ENCODE measurements at regions not wholly inside any gene's neighbourhood (a gene's known extent, or its start where the extent isn't known, plus 50 kb on each side); places are given as distances from the start of the nearest gene placed in this dataset.
"Not testable (repeated sequence)": the region's sequence is repeated elsewhere in the genome, so short reads cannot be mapped to it uniquely, and the experiment has no call there.

- Mint-ChIP-seq H3K27me3 (ENCODE audit: insufficient read depth, unreplicated experiment) (peaks cover 42% of the 10 kb centered on the region), H3K4me3 (ENCODE audit: unreplicated experiment) (no peak overlapping the region), H3K27ac (ENCODE audit: low read depth, unreplicated experiment) (no peak overlapping the region), H3K36me3 (ENCODE audit: insufficient read depth, unreplicated experiment) (no peaks in the 10 kb centered on the region), H3K4me1 (ENCODE audit: insufficient read depth, unreplicated experiment) (peaks cover 7% of the 10 kb centered on the region), H3K9me3 (ENCODE audit: unreplicated experiment) (no peaks in the 10 kb centered on the region)
- peak; percentile 59 for TF ChIP-seq CTCF (IDR thresholded peaks at IDR 0.05; ENCODE audit: unreplicated experiment)
- intact Hi-C loops (cut with micrococcal nuclease), result loop anchor here (1.0 to 5.0 kb wide), 3 partner anchors 58 to 228 kb away; no protein-coding TSS in a partner anchor
- ChIA-PET CTCF (interaction anchor here (1.1 to 1.5 kb wide), 3 partner anchors 38 to 234 kb away, joined by 3 to 5 read pairs (median 4); no protein-coding TSS in a partner anchor), POLR2A (no interaction called here)
- no TSS peak for BruUV-seq (replicated peaks)
- DNase-seq (ENCODE audit: unreplicated experiment), result peak; percentile 55
Observed at GRCh38 chr13:46492946-46493345, 60.0 kb upstream of the LRCH1 start.

- intact Hi-C loops (cut with micrococcal nuclease), result loop anchor here (2.0 to 5.0 kb wide), 2 partner anchors 59 to 131 kb away; no protein-coding TSS in a partner anchor
- H3K27me3 Mint-ChIP-seq (ENCODE audit: insufficient read depth, unreplicated experiment), result peaks cover 47% of the 10 kb centered on the region
- no peak overlapping the region for H3K27ac Mint-ChIP-seq (ENCODE audit: low read depth, unreplicated experiment)
- POLR2A ChIA-PET, result no interaction called here
- CTCF ChIA-PET, result interaction anchor here (0.7 to 2.0 kb wide), 6 partner anchors 58 to 245 kb away, joined by 3 to 9 read pairs (median 4); no protein-coding TSS in a partner anchor
- peaks cover 7% of the 10 kb centered on the region for H3K4me1 Mint-ChIP-seq (ENCODE audit: insufficient read depth, unreplicated experiment)
- H3K4me3 Mint-ChIP-seq (ENCODE audit: unreplicated experiment), result no peak overlapping the region
- TF ChIP-seq CTCF (IDR thresholded peaks at IDR 0.05; ENCODE audit: unreplicated experiment), result no peak
- H3K9me3 Mint-ChIP-seq (ENCODE audit: unreplicated experiment), result no peaks in the 10 kb centered on the region
- DNase-seq (ENCODE audit: unreplicated experiment), result peak; percentile 28
- H3K36me3 Mint-ChIP-seq (ENCODE audit: insufficient read depth, unreplicated experiment), result no peaks in the 10 kb centered on the region
- BruUV-seq (replicated peaks), result no TSS peak
Observed at GRCh38 chr13:46491641-46492040, 61.3 kb upstream of the LRCH1 start.

- BruUV-seq (replicated peaks); H3K4me1 Mint-ChIP-seq (ENCODE audit: insufficient read depth, unreplicated experiment); H3K9me3 Mint-ChIP-seq (ENCODE audit: unreplicated experiment); H3K4me3 Mint-ChIP-seq (ENCODE audit: unreplicated experiment); H3K36me3 Mint-ChIP-seq (ENCODE audit: insufficient read depth, unreplicated experiment); POLR2A ChIA-PET; DNase-seq (ENCODE audit: unreplicated experiment): not testable (repeated sequence)
- CTCF ChIA-PET, result interaction anchor here (0.6 to 2.0 kb wide), 6 partner anchors 59 to 246 kb away, joined by 3 to 10 read pairs (median 4); no protein-coding TSS in a partner anchor
- H3K27me3 Mint-ChIP-seq (ENCODE audit: insufficient read depth, unreplicated experiment), result peaks cover 47% of the 10 kb centered on the region
- H3K27ac Mint-ChIP-seq (ENCODE audit: low read depth, unreplicated experiment), result peak overlapping the region; percentile 13
- intact Hi-C loops (cut with micrococcal nuclease), result loop anchor here (5.0 kb wide), 1 partner anchor 132 kb away; no protein-coding TSS in a partner anchor
Observed at GRCh38 chr13:46490713-46491112, 62.3 kb upstream of the LRCH1 start.

GRCh38 chr13:46490129-46490528 is 62.8 kb upstream of the LRCH1 start:
- H3K4me3 Mint-ChIP-seq (ENCODE audit: unreplicated experiment), result no peak overlapping the region
- ChIA-PET CTCF (interaction anchor here (0.6 to 2.0 kb wide), 4 partner anchors 61 to 233 kb away, joined by 3 to 10 read pairs (median 8); no protein-coding TSS in a partner anchor), POLR2A (interaction anchor here (0.6 to 0.7 kb wide), 2 partner anchors 226 to 234 kb away, joined by 3 to 4 read pairs; no protein-coding TSS in a partner anchor)
- H3K27me3 Mint-ChIP-seq (ENCODE audit: insufficient read depth, unreplicated experiment), result peaks cover 47% of the 10 kb centered on the region
- DNase-seq (ENCODE audit: unreplicated experiment), result no peak
- no peaks in the 10 kb centered on the region for H3K36me3 Mint-ChIP-seq (ENCODE audit: insufficient read depth, unreplicated experiment)
- intact Hi-C loops (cut with micrococcal nuclease), result loop anchor here (5.0 kb wide), 1 partner anchor 132 kb away; no protein-coding TSS in a partner anchor
- no peak for TF ChIP-seq CTCF (IDR thresholded peaks at IDR 0.05; ENCODE audit: unreplicated experiment)
- peaks cover 7% of the 10 kb centered on the region for H3K4me1 Mint-ChIP-seq (ENCODE audit: insufficient read depth, unreplicated experiment)
- no TSS peak for BruUV-seq (replicated peaks)
- peak overlapping the region; percentile 13 for H3K27ac Mint-ChIP-seq (ENCODE audit: low read depth, unreplicated experiment)
- H3K9me3 Mint-ChIP-seq (ENCODE audit: unreplicated experiment), result peaks cover 8% of the 10 kb centered on the region

All from MCF 10A (cell line).